ENCODE measurements at regions not wholly inside any gene's neighbourhood (a gene's known extent, or its start where the extent isn't known, plus 50 kb on each side); places are given as distances from the start of the nearest gene placed in this dataset.

GRCh38 chr15:61509327-61509840 is 280.3 kb upstream of the RORA start:
- no peaks in the 10 kb centered on the region for H3K4me1 Mint-ChIP-seq (ENCODE audit: low read depth, unreplicated experiment)

GRCh38 chr15:61503383-61503969 is 274.4 kb upstream of the RORA start:
- no peak for DNase-seq
- H3K36me3 Mint-ChIP-seq (ENCODE audit: insufficient read depth, unreplicated experiment): no peaks in the 10 kb centered on the region
- H3K9me3 Mint-ChIP-seq (ENCODE audit: unreplicated experiment): no peaks in the 10 kb centered on the region
- peaks cover 14% of the 10 kb centered on the region for H3K27me3 Mint-ChIP-seq (ENCODE audit: insufficient read depth, unreplicated experiment)
- H3K36me3 ChIP-seq (ENCODE audit: control insufficient read depth, insufficient read depth, low read length): no peaks in the 10 kb centered on the region
- ChIA-PET CTCF (no interaction called here), POLR2A (no interaction called here)
- intact Hi-C loops (cut with micrococcal nuclease; ENCODE audit: unreplicated experiment): loop anchor here (10.0 kb wide), 1 partner anchor 51 kb away; no protein-coding TSS in a partner anchor
- BruUV-seq (replicated peaks): no TSS peak
- no peak overlapping the region for H3K4me3 ChIP-seq (ENCODE audit: low read depth, low read length)
- no peaks in the 10 kb centered on the region for H3K27me3 ChIP-seq (replicated peaks; ENCODE audit: control insufficient read depth, insufficient read depth, low read length)
- H3K4me3 Mint-ChIP-seq (ENCODE audit: unreplicated experiment): no peak overlapping the region
- H3K27ac Mint-ChIP-seq (ENCODE audit: unreplicated experiment): no peak overlapping the region
- H3K9me3 ChIP-seq: no peaks in the 10 kb centered on the region
- H3K4me1 ChIP-seq: no peaks in the 10 kb centered on the region
- TF ChIP-seq CTCF (IDR thresholded peaks at IDR 0.05; ENCODE audit: insufficient read depth in 1 of 2, low read depth in 1 of 2, low read length in 1 of 2, severe bottlenecking in 1 of 2, unreplicated experiment in 1 of 2): no peak
- H3K4me1 Mint-ChIP-seq (ENCODE audit: low read depth, unreplicated experiment): no peaks in the 10 kb centered on the region

More at GRCh38 chr15:61509327-61509840, 280.3 kb upstream of the RORA start:
- TF ChIP-seq CTCF (IDR thresholded peaks at IDR 0.05; ENCODE audit: insufficient read depth in 1 of 2, low read depth in 1 of 2, low read length in 1 of 2, severe bottlenecking in 1 of 2, unreplicated experiment in 1 of 2): no peak
- BruUV-seq (replicated peaks): no TSS peak
- no peaks in the 10 kb centered on the region for H3K9me3 ChIP-seq
- H3K27ac Mint-ChIP-seq (ENCODE audit: unreplicated experiment): no peak overlapping the region
- peaks cover 8% of the 10 kb centered on the region for H3K27me3 Mint-ChIP-seq (ENCODE audit: insufficient read depth, unreplicated experiment)
- no peaks in the 10 kb centered on the region for H3K36me3 ChIP-seq (ENCODE audit: control insufficient read depth, insufficient read depth, low read length)
- no peaks in the 10 kb centered on the region for H3K4me1 ChIP-seq
- H3K36me3 Mint-ChIP-seq (ENCODE audit: insufficient read depth, unreplicated experiment): no peaks in the 10 kb centered on the region
- no peak for DNase-seq
- intact Hi-C loops (cut with micrococcal nuclease; ENCODE audit: unreplicated experiment): loop anchor here (10.0 kb wide), 1 partner anchor 45 kb away; no protein-coding TSS in a partner anchor
- CTCF ChIA-PET: no interaction called here
- no peaks in the 10 kb centered on the region for H3K27me3 ChIP-seq (replicated peaks; ENCODE audit: control insufficient read depth, insufficient read depth, low read length)
- H3K4me3 ChIP-seq (ENCODE audit: low read depth, low read length): no peak overlapping the region
- no peak overlapping the region for H3K4me3 Mint-ChIP-seq (ENCODE audit: unreplicated experiment)
- POLR2A ChIA-PET: no interaction called here
- no peaks in the 10 kb centered on the region for H3K9me3 Mint-ChIP-seq (ENCODE audit: unreplicated experiment)

- H3K36me3 Mint-ChIP-seq (ENCODE audit: insufficient read depth, unreplicated experiment): no peaks in the 10 kb centered on the region
- H3K27ac Mint-ChIP-seq (ENCODE audit: unreplicated experiment): no peak overlapping the region
- Histone ChIP-seq H3K36me3 (ENCODE audit: control insufficient read depth, insufficient read depth, low read length) (no peaks in the 10 kb centered on the region), H3K9me3 (no peaks in the 10 kb centered on the region), H3K27me3 (replicated peaks; ENCODE audit: control insufficient read depth, insufficient read depth, low read length) (no peaks in the 10 kb centered on the region), H3K4me3 (ENCODE audit: low read depth, low read length) (no peak overlapping the region), H3K4me1 (no peaks in the 10 kb centered on the region)
- no peak for TF ChIP-seq CTCF (IDR thresholded peaks at IDR 0.05; ENCODE audit: insufficient read depth in 1 of 2, low read depth in 1 of 2, low read length in 1 of 2, severe bottlenecking in 1 of 2, unreplicated experiment in 1 of 2)
- intact Hi-C loops (cut with micrococcal nuclease; ENCODE audit: unreplicated experiment): loop anchor here (10.0 kb wide), 1 partner anchor 53 kb away; no protein-coding TSS in a partner anchor
- H3K4me1 Mint-ChIP-seq (ENCODE audit: low read depth, unreplicated experiment): no peaks in the 10 kb centered on the region
- ChIA-PET POLR2A (no interaction called here), CTCF (no interaction called here)
- H3K27me3 Mint-ChIP-seq (ENCODE audit: insufficient read depth, unreplicated experiment): peaks cover 17% of the 10 kb centered on the region
- BruUV-seq (replicated peaks): no TSS peak
- no peak overlapping the region for H3K4me3 Mint-ChIP-seq (ENCODE audit: unreplicated experiment)
- DNase-seq: no peak
- H3K9me3 Mint-ChIP-seq (ENCODE audit: unreplicated experiment): no peaks in the 10 kb centered on the region
These were observed 272.8 kb upstream of the RORA start for GRCh38 chr15:61501815-61502389.

All from Caco-2 (cell line).